Fibroblast of lung (primary cell): ENCODE measurements at regions not wholly inside any gene's neighbourhood (a gene's known extent, or its start where the extent isn't known, plus 50 kb on each side); places are given as distances from the start of the nearest gene placed in this dataset.

ENCODE experiments used
- DNase-seq, 2 donors: peaks; one replicate each; pipeline versions ENCODE4 v3.0.0 to v3.0.0-alpha.2; 2010; ENCODE audit warnings: low read depth in 2 of 2
- H2AFZ ChIP-seq: 2 replicates; pipeline ENCODE4 v1.5.1; 2012; ENCODE audit warnings: low read length, control low read depth, inconsistent platforms
- H3K27ac ChIP-seq: 2 replicates; pipeline ENCODE4 v1.5.1; 2011; ENCODE audit warnings: low read length, control low read depth; ENCODE audit not compliant: insufficient read depth
- H3K27me3 ChIP-seq: 2 replicates; pipeline ENCODE4 v1.5.1; 2011; ENCODE audit warnings: mild to moderate bottlenecking, low read length; ENCODE audit not compliant: control insufficient read depth, insufficient read depth
- H3K36me3 ChIP-seq: 2 replicates; pipeline ENCODE4 v1.5.1; 2011; ENCODE audit warnings: low read length; ENCODE audit not compliant: control insufficient read depth, insufficient read depth
- H3K4me1 ChIP-seq: 2 replicates; pipeline ENCODE4 v1.5.1; 2011; ENCODE audit warnings: low read length; ENCODE audit not compliant: control insufficient read depth, insufficient read depth; ENCODE audit errors: extremely low read depth
- H3K4me2 ChIP-seq: 2 replicates; pipeline ENCODE4 v1.5.1; 2011; ENCODE audit warnings: low read length, control low read depth; ENCODE audit not compliant: insufficient read depth; ENCODE audit errors: extremely low read depth
- H3K4me3 ChIP-seq, 4 experiments: fragments of 200-600 bp in 1 of 4; sonication (generic) in 1 of 4; replicated peaks in 1 of 4; 2 replicates each; pipeline ENCODE4 v1.5.1; 2011 to 2016; ENCODE audit warnings: low read length in 4 of 4, low read depth in 3 of 4, mild to moderate bottlenecking in 3 of 4, control low read depth in 2 of 4, inconsistent platforms in 1 of 4, mixed read lengths in 1 of 4; ENCODE audit not compliant: insufficient read depth in 1 of 4; ENCODE audit errors: control extremely low read depth in 1 of 4
- H3K79me2 ChIP-seq: 2 replicates; pipeline ENCODE4 v1.5.1; 2012; ENCODE audit warnings: mild to moderate bottlenecking, low read length, inconsistent platforms; ENCODE audit not compliant: control insufficient read depth, insufficient read depth
- H3K9ac ChIP-seq: 2 replicates; pipeline ENCODE4 v1.5.1; 2011; ENCODE audit warnings: mild to moderate bottlenecking, low read length, control low read depth; ENCODE audit not compliant: insufficient read depth
- H3K9me3 ChIP-seq: 2 replicates; pipeline ENCODE4 v1.5.1; 2012; ENCODE audit warnings: low read depth, low read length; ENCODE audit not compliant: control insufficient read depth, insufficient read depth
- H4K20me1 ChIP-seq: 2 replicates; pipeline ENCODE4 v1.5.1; 2011; ENCODE audit warnings: low read length; ENCODE audit not compliant: control insufficient read depth, insufficient read depth; ENCODE audit errors: extremely low read depth
- CTCF ChIP-seq, 2 donors: IDR thresholded peaks in 1 of 2; conservative IDR thresholded peaks in 1 of 2; 1 replicate in 1 of 2; 2 replicates in 1 of 2; pipeline ENCODE4 v1.5.1; 2011 to 2012; ENCODE audit warnings: low read length in 2 of 2, control low read depth in 1 of 2, inconsistent platforms in 1 of 2, low read depth in 1 of 2, mild to moderate bottlenecking in 1 of 2
- EZH2 ChIP-seq: IDR thresholded peaks from 2 replicates; pipeline ENCODE4 v1.5.1; 2012; ENCODE audit warnings: low read length, control low read depth, mild to moderate bottlenecking; ENCODE audit errors: missing control alignments

DNA sequence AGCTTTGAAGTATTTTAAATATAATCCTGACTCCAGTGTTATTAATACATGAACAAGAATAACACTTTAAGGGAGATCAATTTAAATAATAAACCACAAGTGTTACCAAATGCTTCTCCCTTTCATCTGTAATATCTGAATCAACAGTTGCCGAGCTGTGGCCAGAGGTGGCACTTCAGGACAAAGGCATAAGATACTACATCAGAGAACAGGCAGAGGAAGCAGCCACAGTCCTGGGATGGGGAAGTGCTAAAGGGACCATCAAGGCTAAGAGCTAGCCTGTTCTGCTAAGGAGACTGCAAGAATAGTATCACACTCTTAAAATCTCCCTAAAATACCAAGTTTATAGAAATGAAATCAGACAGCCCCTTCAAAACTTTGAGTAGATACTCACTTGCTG, 378.2 kb upstream of the PRKCQ start:
- H3K9me3 ChIP-seq, result no peaks in the 10 kb centered on the region
- H3K79me2 ChIP-seq, result no peaks in the 10 kb centered on the region
- H3K9ac ChIP-seq, result no peak overlapping the region
- H3K4me3 ChIP-seq, result no peak overlapping the region
- H3K27me3 ChIP-seq, result no peaks in the 10 kb centered on the region
- no peak for DNase-seq
- H3K27ac ChIP-seq, result no peak overlapping the region
- no peaks in the 10 kb centered on the region for H3K4me1 ChIP-seq
- H4K20me1 ChIP-seq, result no peaks in the 10 kb centered on the region
- H3K36me3 ChIP-seq, result no peaks in the 10 kb centered on the region
- TF ChIP-seq EZH2 (no peak), CTCF (conservative IDR thresholded peaks at IDR 0.05 in 1 of 2, IDR thresholded peaks at IDR 0.05 in 1 of 2; ENCODE audit: low read depth in 1 of 2, low read length in 2 of 2) (no peak)
- H3K4me2 ChIP-seq, result no peak overlapping the region
- no peak overlapping the region for H2AFZ ChIP-seq

DNA sequence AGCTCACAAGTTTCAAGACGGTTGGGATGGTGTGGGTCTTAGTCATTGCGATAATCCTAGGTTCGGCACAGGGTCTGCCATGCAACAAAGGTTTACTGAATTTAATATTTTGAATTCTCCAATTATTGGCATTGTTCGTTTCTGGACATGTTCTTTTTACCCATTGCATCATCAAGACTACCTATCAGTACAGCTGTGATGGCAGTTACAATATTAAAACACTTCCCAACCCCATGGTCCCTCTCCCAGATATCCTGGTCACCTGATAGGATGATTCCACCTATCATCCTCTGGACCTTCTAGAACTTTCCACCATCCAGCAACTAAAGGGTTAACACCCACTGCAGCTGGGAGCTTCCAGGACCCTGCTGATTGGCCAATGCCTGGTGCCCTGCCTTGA, 377.8 kb upstream of the PRKCQ start:
- Histone ChIP-seq H4K20me1 (no peaks in the 10 kb centered on the region), H3K9me3 (no peaks in the 10 kb centered on the region), H3K27ac (no peak overlapping the region), H3K36me3 (no peaks in the 10 kb centered on the region), H3K4me2 (no peak overlapping the region), H3K27me3 (no peaks in the 10 kb centered on the region), H3K4me3 (no peak overlapping the region), H2AFZ (no peak overlapping the region), H3K79me2 (no peaks in the 10 kb centered on the region), H3K4me1 (no peaks in the 10 kb centered on the region), H3K9ac (no peak overlapping the region)
- TF ChIP-seq CTCF (conservative IDR thresholded peaks at IDR 0.05 in 1 of 2, IDR thresholded peaks at IDR 0.05 in 1 of 2; ENCODE audit: low read depth in 1 of 2, low read length in 2 of 2) (no peak), EZH2 (no peak)
- DNase-seq, result no peak

DNA sequence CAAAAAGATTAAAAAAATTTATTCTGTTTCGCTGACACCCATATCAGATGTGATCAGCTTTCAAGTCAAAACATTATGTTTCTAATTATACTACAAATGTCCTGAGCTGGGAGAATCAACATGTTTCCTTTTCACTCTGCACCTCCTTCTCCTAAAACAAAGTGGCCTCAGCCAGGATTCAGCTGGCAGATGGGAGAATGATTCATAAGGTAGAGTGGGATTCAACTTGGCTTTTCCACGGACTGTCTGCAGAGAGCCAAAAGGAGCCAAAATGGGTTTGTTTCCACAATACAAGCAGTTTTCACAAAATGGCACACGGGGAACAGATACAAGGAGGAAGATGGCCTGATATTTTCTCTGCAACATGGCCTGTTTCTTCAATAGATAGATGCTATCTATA, 376.5 kb upstream of the PRKCQ start:
- H3K9ac ChIP-seq, result no peak overlapping the region
- H3K79me2 ChIP-seq, result no peaks in the 10 kb centered on the region
- no peak overlapping the region for H2AFZ ChIP-seq
- no peaks in the 10 kb centered on the region for H3K27me3 ChIP-seq
- no peak overlapping the region for H3K27ac ChIP-seq
- no peak for DNase-seq
- H3K4me3 ChIP-seq, result no peak overlapping the region
- no peaks in the 10 kb centered on the region for H3K36me3 ChIP-seq
- H4K20me1 ChIP-seq, result no peaks in the 10 kb centered on the region
- H3K4me1 ChIP-seq, result no peaks in the 10 kb centered on the region
- no peaks in the 10 kb centered on the region for H3K9me3 ChIP-seq
- no peak overlapping the region for H3K4me2 ChIP-seq
- no peak for TF ChIP-seq CTCF (conservative IDR thresholded peaks at IDR 0.05 in 1 of 2, IDR thresholded peaks at IDR 0.05 in 1 of 2; ENCODE audit: low read depth in 1 of 2, low read length in 2 of 2)
- TF ChIP-seq EZH2, result no peak
